Adrenal gland (tissue), 9 donors: ENCODE measurements at regions not wholly inside any gene's neighbourhood (a gene's known extent, or its start where the extent isn't known, plus 50 kb on each side); places are given as distances from the start of the nearest gene placed in this dataset.

Experiments
- DNase-seq, 7 donors: peaks; one replicate each; pipeline ENCODE4 v3.0.0-alpha.2; 2019 to 2020
- H3K27ac ChIP-seq, 5 donors: fragments of 200-600 bp; sonication (generic) in 4 of 5; 1 replicate in 3 of 5; 2 replicates in 2 of 5; pipeline versions ENCODE4 v1.5.1 to v1.8.0; 2016 to 2020; ENCODE audit warnings: mild to moderate bottlenecking in 1 of 5
- H3K27me3 ChIP-seq: fragments of 200-600 bp; 2 replicates; pipeline ENCODE4 v1.8.0; 2021
- H3K36me3 ChIP-seq, 2 donors: fragments of 200-600 bp; replicated peaks in 1 of 2; 1 replicate in 1 of 2; 2 replicates in 1 of 2; pipeline versions ENCODE4 v1.5.1 to v1.8.0; 2018 to 2022
- H3K4me1 ChIP-seq, 2 donors: fragments of 200-600 bp; replicated peaks in 1 of 2; 1 replicate in 1 of 2; 2 replicates in 1 of 2; pipeline versions ENCODE4 v1.5.1 to v1.8.0; 2018 to 2021
- H3K4me3 ChIP-seq, 4 donors: fragments of 200-600 bp; sonication (generic) in 3 of 4; one replicate each; pipeline ENCODE4 v1.5.1; 2016 to 2018
- H3K9me3 ChIP-seq, 3 donors: fragments of 200-600 bp; sonication (generic) in 1 of 3; replicated peaks in 1 of 3; 1 replicate in 2 of 3; 2 replicates in 1 of 3; pipeline versions ENCODE4 v1.5.1 to v1.8.0; 2016 to 2021
- CTCF ChIP-seq, 6 experiments: fragments of 450-650 bp in 4 of 6; fragments of 200-600 bp in 2 of 6; sonication (generic) in 1 of 6; IDR thresholded peaks; 1 replicate in 5 of 6; 2 replicates in 1 of 6; pipeline versions ENCODE4 v1.5.1 to v1.8.0; 2016 to 2021; ENCODE audit warnings: antibody characterized with exemption in 6 of 6, mild to moderate bottlenecking in 2 of 6, moderate library complexity in 1 of 6
- POLR2A ChIP-seq, 2 donors: fragments of 450-650 bp; IDR thresholded peaks; one replicate each; pipeline ENCODE4 v1.6.1; 2017; ENCODE audit warnings: antibody characterized with exemption in 2 of 2, mild to moderate bottlenecking in 2 of 2, moderate library complexity in 1 of 2
- WGBS, 4 donors: extraction: QIAGEN DNeasy Blood & Tissue Kit in 2 of 4; methylation state at CpG; one replicate each; pipeline versions ENCODE4 v1.1.5 to v1.1.7; 2013 to 2017; 5-methylcytosine and 5-hydroxymethylcytosine counted together
- intact Hi-C, 2 donors: fragments of 100-400 bp; cut with DNase I; formaldehyde crosslinking; loops; one replicate each; pipeline versions ENCODE4 v1.14.1 to v1.15.0; 2022 to 2023
- donor health status: healthy with polysubstance abuse.
- donor health status: Bipolar disorder and iron deficiency.
- donor health status: DM: yes; HTN: yes; CAD: no.
- donor health status: DM: no; HTN: no; CAD: no.
- donor health status: DM: no; HTN: no; CAD: no.

GRCh38 chr5:121399879-121400278 lies 451.8 kb upstream of the FTMT start:
- H3K4me1 ChIP-seq: no peaks in the 10 kb centered on the region
- no peak overlapping the region for H3K27ac ChIP-seq
- no peak overlapping the region for H3K4me3 ChIP-seq
- intact Hi-C loops: no loop called here
- WGBS, 4 donors: 31 to 57% (median 42%) methylated on average over 1 of the region's 1 CpG
- no peaks in the 10 kb centered on the region for H3K9me3 ChIP-seq
- no peaks in the 10 kb centered on the region for H3K36me3 ChIP-seq
- DNase-seq: no peak
- TF ChIP-seq CTCF (IDR thresholded peaks at IDR 0.05): no peak
- TF ChIP-seq POLR2A (IDR thresholded peaks at IDR 0.05): no peak
- no peaks in the 10 kb centered on the region for H3K27me3 ChIP-seq

- WGBS, 4 donors: 71 to 80% (median 75%) methylated on average over 1 of the region's 1 CpG
- H3K36me3 ChIP-seq: no peaks in the 10 kb centered on the region
- TF ChIP-seq POLR2A (IDR thresholded peaks at IDR 0.05) (no peak), CTCF (IDR thresholded peaks at IDR 0.05) (no peak)
- H3K4me3 ChIP-seq: no peak overlapping the region
- H3K27me3 ChIP-seq: no peaks in the 10 kb centered on the region
- intact Hi-C loops: no loop called here
- no peaks in the 10 kb centered on the region for H3K9me3 ChIP-seq
- no peak for DNase-seq
- no peaks in the 10 kb centered on the region for H3K4me1 ChIP-seq
- H3K27ac ChIP-seq: no peak overlapping the region
Measured at GRCh38 chr5:121408778-121409177, 442.9 kb upstream of the FTMT start.

GRCh38 chr5:121415270-121415669 lies 436.4 kb upstream of the FTMT start:
- no peaks in the 10 kb centered on the region for H3K27me3 ChIP-seq
- no peak for DNase-seq
- H3K4me1 ChIP-seq: no peaks in the 10 kb centered on the region
- H3K27ac ChIP-seq: no peak overlapping the region
- no peaks in the 10 kb centered on the region for H3K36me3 ChIP-seq
- H3K9me3 ChIP-seq: no peaks in the 10 kb centered on the region
- intact Hi-C loops: no loop called here
- TF ChIP-seq CTCF (IDR thresholded peaks at IDR 0.05) (no peak), POLR2A (IDR thresholded peaks at IDR 0.05) (no peak)
- H3K4me3 ChIP-seq: no peak overlapping the region
- WGBS, 4 donors: 60 to 74% (median 69%) methylated on average over 1 of the region's 1 CpG

GRCh38 chr5:121421646-121422045 lies 430.0 kb upstream of the FTMT start:
- no peak overlapping the region for H3K27ac ChIP-seq
- TF ChIP-seq CTCF (IDR thresholded peaks at IDR 0.05) (no peak), POLR2A (IDR thresholded peaks at IDR 0.05) (no peak)
- WGBS, 4 donors: 57 to 64% (median 60%) methylated on average over 3 of the region's 3 CpGs
- intact Hi-C loops: no loop called here
- H3K9me3 ChIP-seq: no peaks in the 10 kb centered on the region
- H3K4me3 ChIP-seq: no peak overlapping the region
- H3K4me1 ChIP-seq: no peaks in the 10 kb centered on the region
- no peaks in the 10 kb centered on the region for H3K36me3 ChIP-seq
- DNase-seq: no peak
- H3K27me3 ChIP-seq: no peaks in the 10 kb centered on the region
